ENCODE measurements at regions not wholly inside any gene's neighbourhood (a gene's known extent, or its start where the extent isn't known, plus 50 kb on each side); places are given as distances from the start of the nearest gene placed in this dataset.

- intact Hi-C loops (cut with DNase I): no loop called here
- no peak for DNase-seq
Measured at GRCh38 chr15:87213626-87214025, 1042.9 kb downstream of the NTRK3 start.

DNA sequence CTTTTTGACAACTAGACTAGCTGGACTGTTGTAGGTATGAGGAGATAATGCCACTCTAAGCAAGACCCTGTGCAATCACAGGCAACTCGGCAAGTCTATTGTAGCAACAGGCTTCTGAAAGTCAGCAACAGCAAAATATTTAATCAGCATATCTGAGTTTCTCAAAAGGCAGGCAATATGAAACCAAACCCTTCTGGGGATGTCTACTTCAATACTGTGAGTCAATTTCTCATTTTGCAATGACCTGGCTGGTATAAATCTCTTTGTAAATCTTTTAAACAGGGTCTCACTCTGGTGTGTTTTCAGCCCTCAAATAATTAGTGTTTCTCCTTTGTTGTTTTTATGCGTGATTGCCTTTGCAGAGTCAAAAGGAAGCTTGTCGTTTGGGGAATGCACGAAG, 1044.5 kb downstream of the NTRK3 start:
- no peak for DNase-seq
- intact Hi-C loops (cut with DNase I): no loop called here

DNA sequence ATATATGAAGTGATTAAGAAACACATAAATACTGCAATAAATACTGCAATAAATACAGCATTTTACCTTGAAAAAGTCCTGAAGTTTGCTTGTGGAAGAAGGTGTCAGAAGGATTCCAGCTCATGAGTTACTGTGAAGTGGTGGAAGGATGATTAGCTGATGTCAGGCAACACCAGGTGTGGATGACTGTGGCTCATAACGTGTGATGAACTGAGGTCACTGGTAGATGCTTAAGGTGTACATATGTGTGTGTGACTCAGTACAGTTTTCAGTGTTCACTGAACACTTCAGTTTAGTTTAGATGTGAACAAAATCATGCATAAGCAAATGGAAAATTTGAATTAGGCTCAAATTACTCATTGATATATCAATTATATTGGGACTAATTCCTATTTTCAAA, 1045.0 kb downstream of the NTRK3 start:
- intact Hi-C loops (cut with DNase I): no loop called here
- DNase-seq: no peak

- DNase-seq: no peak
- intact Hi-C loops (cut with DNase I): no loop called here
Measured at GRCh38 chr15:87209891-87210689, 1046.4 kb downstream of the NTRK3 start.

- no peak for DNase-seq
- intact Hi-C loops (cut with DNase I): no loop called here
Measured at GRCh38 chr15:87207990-87208580, 1048.5 kb downstream of the NTRK3 start.

DNA sequence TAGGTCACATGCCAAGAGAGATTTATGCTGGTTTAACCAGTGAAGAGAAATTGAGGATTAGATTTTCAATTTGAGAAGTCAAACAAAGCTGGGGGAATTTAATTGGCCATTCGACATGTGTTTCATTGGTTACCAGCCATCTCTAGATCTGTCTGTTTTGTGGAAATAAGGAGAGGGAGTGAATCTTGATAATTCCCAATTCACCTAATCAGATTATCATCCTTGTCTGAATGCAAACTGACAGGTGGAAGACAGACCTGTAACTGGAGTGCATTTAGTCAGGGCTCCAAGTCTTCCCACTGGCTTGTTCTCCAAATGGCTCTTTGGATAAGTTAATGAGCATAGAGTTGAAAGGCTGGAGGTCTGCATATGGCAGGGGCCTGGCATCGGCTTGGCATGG, 1049.3 kb downstream of the NTRK3 start:
- DNase-seq: no peak
- intact Hi-C loops (cut with DNase I): no loop called here

GRCh38 chr15:87201986-87202385, 1054.6 kb downstream of the NTRK3 start:
- intact Hi-C loops (cut with DNase I): no loop called here
- DNase-seq: no peak

DNA sequence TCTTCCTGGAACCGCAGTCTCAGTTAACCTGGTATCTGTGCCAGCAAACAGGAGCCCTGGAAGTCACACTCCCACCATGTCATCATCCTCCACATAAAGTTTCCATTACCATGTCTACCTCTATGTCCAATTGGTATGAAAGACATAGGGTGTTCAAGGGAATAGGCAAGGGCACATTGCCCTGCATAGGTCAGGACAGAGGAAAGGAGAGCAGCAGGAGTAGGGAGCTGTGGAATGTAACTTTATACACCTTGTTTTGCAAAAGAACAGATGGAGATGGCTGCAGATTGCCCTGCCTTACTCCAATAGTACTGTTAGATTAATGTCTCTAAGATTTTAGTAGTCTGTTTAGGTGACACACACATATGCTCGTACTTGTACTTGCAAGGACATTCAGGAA, 1056.4 kb downstream of the NTRK3 start:
- intact Hi-C loops (cut with DNase I): no loop called here
- no peak for DNase-seq

DNA sequence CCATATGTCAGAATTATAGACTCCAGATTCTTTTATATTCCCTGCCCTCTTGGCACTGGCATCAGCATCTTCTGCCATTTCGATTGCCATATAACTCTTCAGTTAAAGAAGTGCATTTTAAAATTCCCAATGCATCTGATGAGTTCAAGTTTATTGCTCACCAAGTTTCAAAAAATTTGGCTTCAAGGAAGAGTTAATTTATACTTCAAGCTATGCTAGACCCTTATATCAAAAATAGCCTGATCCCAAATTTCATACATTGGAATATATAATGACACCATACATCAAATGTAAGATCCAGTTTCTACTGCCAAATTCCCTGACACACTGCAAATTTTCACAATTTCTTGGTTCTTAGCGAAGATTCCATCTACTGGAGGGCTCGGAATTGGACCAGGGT, 1058.6 kb downstream of the NTRK3 start:
- intact Hi-C loops (cut with DNase I): no loop called here
- DNase-seq: no peak

DNA sequence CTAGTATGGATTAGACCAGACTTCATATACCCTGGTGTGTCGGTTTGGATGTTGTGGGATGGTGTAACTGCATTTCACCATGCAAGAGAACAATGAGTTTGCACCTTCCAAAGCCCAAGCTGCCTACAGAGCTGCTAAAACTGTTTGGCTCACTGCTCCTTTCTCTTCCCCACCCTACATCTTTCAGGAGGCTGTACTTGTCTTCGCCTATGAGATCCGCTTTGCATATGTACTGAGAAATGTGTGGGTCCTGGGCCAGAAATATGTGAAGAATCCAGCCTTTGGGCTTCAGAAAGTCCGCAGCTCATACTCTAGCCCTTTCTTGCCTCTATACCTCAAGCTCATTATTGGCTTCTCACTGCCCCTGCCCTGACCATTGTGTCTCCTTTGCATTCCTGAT, 1060.0 kb downstream of the NTRK3 start:
- intact Hi-C loops (cut with DNase I): no loop called here
- no peak for DNase-seq

DNA sequence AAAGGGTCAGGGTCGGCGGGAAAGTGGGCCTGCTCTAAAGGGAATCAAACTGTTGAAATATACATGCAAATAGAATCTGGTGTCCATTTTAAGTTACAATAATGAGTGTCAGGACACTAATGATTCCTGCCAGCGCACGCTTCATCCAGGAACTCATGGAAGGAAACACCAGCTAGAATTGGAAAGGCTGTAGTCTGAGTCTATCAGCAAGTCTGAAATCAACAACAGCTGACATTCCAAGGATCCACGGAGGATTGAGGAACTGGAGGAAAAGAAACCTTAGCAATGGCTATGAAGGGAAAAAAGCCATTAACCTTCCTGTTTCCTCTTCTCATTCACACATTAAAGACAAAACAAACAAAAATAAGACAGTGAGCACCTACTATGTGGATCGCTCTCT, 1063.1 kb downstream of the NTRK3 start:
- intact Hi-C loops (cut with DNase I): no loop called here
- DNase-seq: no peak

- intact Hi-C loops (cut with DNase I): no loop called here
- DNase-seq: no peak
Measured at GRCh38 chr15:87167706-87168105, 1088.0 kb downstream of the AGBL1 start.

- intact Hi-C loops (cut with DNase I): no loop called here
Measured at GRCh38 chr15:87167055-87167454, 1087.4 kb downstream of the AGBL1 start.

GRCh38 chr15:87155771-87156170, 1076.1 kb downstream of the AGBL1 start:
- intact Hi-C loops (cut with DNase I): no loop called here
- no peak for DNase-seq

More at GRCh38 chr15:87167055-87167454, 1087.4 kb downstream of the AGBL1 start:
- DNase-seq: no peak

- no peak for DNase-seq
- intact Hi-C loops (cut with DNase I): no loop called here
Measured at GRCh38 chr15:87154761-87155160, 1075.1 kb downstream of the AGBL1 start.

GRCh38 chr15:87151202-87151748, 1071.6 kb downstream of the AGBL1 start:
- intact Hi-C loops (cut with DNase I): no loop called here
- DNase-seq: no peak

- no peak for DNase-seq
- intact Hi-C loops (cut with DNase I): no loop called here
Measured at GRCh38 chr15:87145696-87146095, 1066.0 kb downstream of the AGBL1 start.

- intact Hi-C loops (cut with DNase I): no loop called here
- DNase-seq: no peak
Measured at GRCh38 chr15:87144775-87145174, 1065.1 kb downstream of the AGBL1 start.

GRCh38 chr15:87142096-87142495, 1062.4 kb downstream of the AGBL1 start:
- intact Hi-C loops (cut with DNase I): no loop called here
- DNase-seq: no peak

GRCh38 chr15:87135109-87135508, 1055.4 kb downstream of the AGBL1 start:
- intact Hi-C loops (cut with DNase I): no loop called here
- no peak for DNase-seq

DNA sequence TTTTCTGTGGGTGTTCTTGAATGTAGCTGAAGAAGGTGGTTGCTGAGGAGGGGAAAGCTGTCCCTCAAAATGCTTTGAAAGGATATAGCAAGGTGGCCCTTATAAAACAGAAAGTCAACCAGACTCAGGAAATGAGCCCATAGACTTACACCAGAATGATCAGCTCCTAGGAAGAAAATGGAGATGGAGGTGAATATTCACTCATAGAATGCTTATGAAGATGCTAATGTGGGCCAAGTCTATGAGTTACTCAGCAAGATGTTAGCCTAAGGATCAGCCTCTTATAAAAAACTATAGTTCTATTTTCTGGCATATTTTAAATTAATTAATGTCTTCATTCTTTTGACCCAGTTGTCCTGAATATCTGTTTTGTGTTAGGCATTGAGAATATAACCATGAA, 1054.0 kb downstream of the AGBL1 start:
- no peak for DNase-seq
- intact Hi-C loops (cut with DNase I): no loop called here

DNA sequence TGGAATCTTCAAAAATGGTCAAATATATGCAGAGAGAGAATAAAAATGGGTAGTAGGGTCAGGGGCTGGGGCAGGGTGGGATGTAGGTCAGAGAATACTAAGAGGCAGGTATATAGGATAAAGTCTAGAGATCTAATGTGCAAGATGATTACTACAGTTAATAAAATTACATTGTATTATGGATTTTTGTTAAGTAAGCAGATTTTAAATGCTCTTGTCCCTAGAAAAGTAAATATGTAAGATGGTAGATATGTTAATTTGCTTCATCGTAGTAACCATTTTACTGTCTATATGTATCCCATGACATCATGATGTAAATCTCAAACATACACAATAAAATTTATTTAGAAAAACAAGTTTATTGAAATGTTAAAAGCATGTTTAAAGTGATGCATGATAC, 1051.4 kb downstream of the AGBL1 start:
- DNase-seq: no peak
- intact Hi-C loops (cut with DNase I): no loop called here
